IMR-90 (cell line): ENCODE measurements at regions not wholly inside any gene's neighbourhood (a gene's known extent, or its start where the extent isn't known, plus 50 kb on each side); places are given as distances from the start of the nearest gene placed in this dataset.

Experiments
- CEBPB ChIP-seq: IDR thresholded peaks from 2 replicates; pipeline ENCODE4 v1.6.1; 2012; ENCODE audit warnings: low read depth, low read length, improper control_type of control experiment
- CTCF ChIP-seq: conservative IDR thresholded peaks from 2 replicates; pipeline ENCODE4 v1.5.1; 2012; ENCODE audit warnings: mild to moderate bottlenecking, low read depth, low read length, improper control_type of control experiment
- MAFK ChIP-seq: IDR thresholded peaks from 2 replicates; pipeline ENCODE4 v1.6.1; 2012; ENCODE audit warnings: low read depth, low read length, improper control_type of control experiment
- MXI1 ChIP-seq: IDR thresholded peaks from 2 replicates; pipeline ENCODE4 v1.6.1; 2012; ENCODE audit warnings: low read depth, mild to moderate bottlenecking, low read length, moderate library complexity, borderline replicate concordance
- POLR2A ChIP-seq: IDR thresholded peaks from 2 replicates; pipeline ENCODE4 v1.6.1; 2012; ENCODE audit warnings: mild to moderate bottlenecking, low read depth, low read length
- RAD21 ChIP-seq: IDR thresholded peaks from 2 replicates; pipeline ENCODE4 v1.6.1; 2012; ENCODE audit warnings: low read length, improper control_type of control experiment
- USF2 ChIP-seq: fragments of 150-350 bp; IDR thresholded peaks from 2 replicates; pipeline ENCODE4 v1.6.1; 2017; ENCODE audit warnings: mild to moderate bottlenecking, antibody characterized with exemption, low read length, low read depth

GRCh38 chr5:42960506-42960905 is 79.6 kb downstream of the ANXA2R start:
- TF ChIP-seq CTCF (no peak), POLR2A (no peak), USF2 (no peak), CEBPB (no peak), MAFK (no peak), RAD21 (no peak), MXI1 (no peak)
